Dermis microvascular lymphatic vessel endothelial cell (primary cell): ENCODE measurements at regions not wholly inside any gene's neighbourhood (a gene's known extent, or its start where the extent isn't known, plus 50 kb on each side); places are given as distances from the start of the nearest gene placed in this dataset.

ENCODE experiments used
- DNase-seq, 2 donors: peaks; one replicate each; pipeline versions ENCODE4 v3.0.0 to v3.0.0-alpha.2; 2010; ENCODE audit warnings: low read depth in 2 of 2

DNA sequence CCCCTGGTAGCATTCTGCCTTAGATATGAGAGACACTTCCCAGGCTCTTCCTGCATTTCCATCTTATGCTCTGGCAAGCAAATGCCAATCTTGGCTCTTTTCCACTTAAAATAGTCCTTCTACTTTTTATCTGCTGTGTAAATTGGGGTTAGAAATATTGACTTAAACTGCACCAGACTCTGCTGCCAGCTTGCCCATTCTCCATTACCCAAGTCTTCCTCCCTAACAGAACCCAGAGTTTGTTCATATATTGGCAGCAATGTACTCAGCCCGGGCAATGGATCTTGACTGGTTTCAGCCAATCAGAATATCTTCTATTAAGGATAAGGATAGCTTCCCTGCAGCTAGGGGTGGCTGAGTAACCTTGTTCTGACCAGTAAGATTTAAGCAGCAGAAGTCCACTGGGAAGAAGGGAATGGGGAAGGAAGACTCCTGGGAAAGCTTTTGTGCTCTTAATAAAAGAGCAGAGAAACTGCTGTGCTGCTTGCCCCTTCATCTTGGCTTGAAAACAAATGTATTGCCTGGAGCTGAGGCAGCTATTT lies 177.1 kb downstream of the KCNRG start:
- peak in 1 of 2 donors; percentile 6 for DNase-seq

DNA sequence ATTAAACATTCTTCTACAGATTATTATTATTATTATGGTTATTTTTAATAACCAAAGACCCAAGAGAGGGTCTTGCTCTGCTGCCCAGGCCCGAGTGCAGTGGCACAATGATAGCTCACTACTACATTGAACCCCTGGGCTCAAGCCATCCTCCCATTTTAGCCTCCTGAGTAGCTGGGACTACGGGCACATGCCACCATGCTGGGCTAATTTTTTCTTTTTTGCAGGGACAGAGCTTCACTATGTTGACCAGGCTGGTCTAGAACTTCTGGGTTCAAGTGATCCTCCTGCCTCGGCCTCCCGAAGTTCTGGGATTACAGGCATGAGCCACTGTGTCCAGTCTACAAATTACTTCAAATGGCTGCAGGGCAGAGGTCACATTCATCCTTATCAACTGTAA lies 179.8 kb downstream of the KCNRG start:
- no peak for DNase-seq

DNA sequence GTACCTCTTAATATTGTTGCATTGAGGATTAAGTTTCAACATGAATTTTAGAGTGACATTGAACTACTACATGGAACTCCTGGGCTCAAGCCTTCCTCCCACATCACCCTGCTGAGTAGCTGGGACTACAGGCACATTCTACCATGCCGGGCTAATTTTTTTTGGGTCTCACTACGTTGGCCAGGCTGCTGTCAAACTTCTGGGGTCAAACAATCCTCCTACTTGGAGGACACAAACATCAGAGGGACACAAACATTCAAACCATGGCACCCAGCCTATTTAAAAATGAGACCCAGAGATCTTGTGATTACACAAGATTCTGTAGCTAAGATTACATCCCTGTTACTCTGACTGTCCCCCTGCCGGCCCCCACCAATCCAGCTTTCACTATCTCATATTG lies 180.9 kb downstream of the KCNRG start:
- DNase-seq = no peak

DNA sequence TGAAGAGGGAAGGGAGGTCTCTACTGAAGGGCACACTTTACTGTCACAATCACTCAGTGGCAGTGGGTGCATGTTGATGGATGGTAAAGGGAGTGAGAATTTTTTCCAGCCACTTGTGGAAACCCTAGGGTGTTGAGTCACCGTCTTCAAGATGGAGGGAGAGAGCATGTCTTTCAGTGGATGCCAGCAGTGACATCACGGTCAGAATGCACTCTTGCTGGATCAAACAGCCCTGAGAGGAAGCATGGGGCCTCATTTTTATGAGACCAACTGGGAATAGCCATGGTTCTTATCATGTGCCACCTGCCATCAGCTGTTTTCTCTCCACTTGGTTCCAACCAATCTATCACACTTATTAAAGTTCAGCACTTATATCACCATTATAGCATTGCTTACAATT lies 182.5 kb downstream of the KCNRG start:
- DNase-seq = no peak

DNA sequence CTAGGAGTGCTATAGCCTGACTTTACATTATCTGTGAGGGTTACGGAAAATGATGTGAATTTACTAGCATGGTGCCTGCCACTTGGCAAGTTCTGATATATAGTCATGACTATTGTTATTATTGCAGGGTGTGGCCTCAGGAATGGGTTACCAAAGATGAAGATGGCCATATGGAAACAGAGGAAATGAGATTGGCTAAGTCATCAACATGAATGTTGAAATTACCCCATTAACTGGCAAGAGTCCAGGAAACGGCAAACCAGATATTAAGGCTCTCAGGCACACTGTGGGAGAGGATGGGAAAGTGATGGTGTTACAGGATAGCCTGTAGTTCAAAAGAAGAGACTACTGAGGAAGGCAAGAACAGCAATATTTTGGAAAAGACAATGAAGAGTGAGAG lies 183.3 kb downstream of the KCNRG start:
- DNase-seq = peak; percentile 56 to 67

GRCh38 chr13:50200569-50200968 lies 185.3 kb downstream of the KCNRG start:
- peak in 1 of 2 donors; percentile 3 for DNase-seq

GRCh38 chr13:50200988-50201387 lies 185.7 kb downstream of the KCNRG start:
- peak; percentile 11 to 54 for DNase-seq

- no peak for DNase-seq
Measured at GRCh38 chr13:50202485-50202884, 187.2 kb downstream of the KCNRG start.

- no peak for DNase-seq
Measured at GRCh38 chr13:50203256-50203941, 188.2 kb downstream of the KCNRG start.

DNA sequence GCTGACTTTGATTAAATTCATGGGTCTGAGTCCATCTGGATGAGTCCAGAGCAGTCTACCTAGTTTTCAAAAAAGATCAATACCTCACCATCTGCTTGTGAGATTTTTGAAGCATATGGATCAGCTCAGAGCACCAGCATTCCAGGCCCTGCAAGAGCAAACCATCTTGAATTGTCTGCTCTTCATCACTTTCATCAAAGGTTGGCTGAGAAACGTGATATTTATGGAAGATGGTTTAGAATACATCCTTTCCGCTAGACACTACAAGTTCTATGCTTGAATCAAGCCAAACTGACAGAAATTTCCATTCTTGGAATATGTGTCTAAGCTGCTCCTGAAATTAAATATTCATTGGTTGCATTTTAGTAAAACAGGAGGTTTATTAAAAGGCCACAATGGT lies 190.3 kb downstream of the KCNRG start:
- DNase-seq = no peak

GRCh38 chr13:50208826-50209335 lies 193.6 kb downstream of the KCNRG start:
- DNase-seq = peak in 1 of 2 donors; percentile 63

- no peak for DNase-seq
Measured at GRCh38 chr13:50209631-50210030, 194.4 kb downstream of the KCNRG start.

DNA sequence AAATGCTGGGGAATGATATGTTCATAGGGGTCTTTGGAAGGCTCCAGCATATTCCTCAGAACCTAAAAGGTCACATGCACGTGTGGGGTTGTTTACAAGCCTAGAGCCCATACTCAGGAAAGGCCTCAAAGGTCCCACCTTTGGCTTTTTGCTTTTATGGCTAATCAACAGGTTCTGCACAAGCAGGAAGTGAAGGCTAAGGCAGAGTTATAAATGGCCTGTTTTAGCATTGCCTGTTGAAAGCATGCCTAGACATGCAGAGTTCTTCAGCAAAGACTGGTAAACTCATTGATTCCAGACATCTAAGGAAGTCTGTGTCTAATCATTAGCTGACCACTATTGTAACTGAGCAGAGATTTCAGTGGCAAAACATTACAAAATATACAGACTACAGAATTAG lies 198.3 kb downstream of the KCNRG start:
- no peak for DNase-seq

- no peak for DNase-seq
Measured at GRCh38 chr13:50214514-50214913, 199.3 kb downstream of the KCNRG start.

- DNase-seq = no peak
Measured at GRCh38 chr13:50215399-50215798, 200.2 kb downstream of the KCNRG start.

DNA sequence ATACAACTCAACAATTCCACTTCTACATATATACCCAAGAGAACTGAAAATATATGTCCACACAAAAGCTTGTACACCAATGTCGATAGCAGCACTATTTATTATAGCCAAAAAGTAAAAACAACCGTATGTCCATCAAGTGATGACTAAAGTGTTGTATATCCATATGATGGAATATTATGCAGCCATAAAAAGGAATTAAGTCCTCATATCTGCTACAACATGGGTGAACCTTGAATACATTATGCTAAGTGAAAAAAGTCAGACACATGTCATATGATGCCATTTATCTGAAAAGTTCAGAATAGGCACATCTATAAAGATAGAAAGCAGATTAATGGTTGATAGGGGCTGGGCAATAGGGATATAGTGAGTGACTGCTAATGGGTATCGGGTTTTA lies 204.5 kb downstream of the KCNRG start:
- no peak for DNase-seq

GRCh38 chr13:50220938-50221337 lies 205.7 kb downstream of the KCNRG start:
- DNase-seq = no peak

DNA sequence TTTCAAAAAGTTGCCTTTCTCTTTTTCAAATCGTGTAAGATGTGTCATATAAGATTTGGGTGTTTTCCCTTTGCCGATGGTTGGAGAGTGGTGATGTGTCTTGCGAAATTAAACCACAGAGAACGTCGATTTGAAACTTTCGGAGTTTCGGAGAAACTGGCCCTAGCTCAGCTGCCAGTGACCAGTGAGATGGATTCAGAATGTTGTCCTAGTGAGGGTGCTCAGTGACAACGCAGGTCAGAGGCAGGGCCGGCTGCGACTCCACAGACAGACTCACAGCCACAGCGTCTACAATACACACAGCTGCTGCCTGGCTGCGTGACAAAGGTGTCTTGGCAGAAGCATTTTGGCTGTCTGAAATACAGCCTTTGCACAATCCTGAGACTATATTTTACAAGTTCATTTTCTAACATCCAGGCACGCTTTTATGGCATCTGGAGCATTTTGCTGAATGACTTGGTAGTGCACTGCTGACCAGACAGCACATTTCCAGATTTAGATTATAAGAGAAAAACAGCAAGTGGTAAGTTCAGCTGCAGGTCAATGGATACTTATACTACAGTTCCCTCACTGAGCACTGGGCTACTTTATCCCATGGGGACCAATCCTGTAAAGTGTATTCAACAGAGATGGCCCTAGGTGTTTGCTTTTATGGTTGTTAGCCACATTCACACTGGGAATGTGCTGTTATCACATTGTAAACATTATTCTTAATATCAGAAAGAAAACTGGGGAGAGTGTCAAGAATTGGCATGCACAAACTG lies 207.5 kb downstream of the KCNRG start:
- no peak for DNase-seq

DNA sequence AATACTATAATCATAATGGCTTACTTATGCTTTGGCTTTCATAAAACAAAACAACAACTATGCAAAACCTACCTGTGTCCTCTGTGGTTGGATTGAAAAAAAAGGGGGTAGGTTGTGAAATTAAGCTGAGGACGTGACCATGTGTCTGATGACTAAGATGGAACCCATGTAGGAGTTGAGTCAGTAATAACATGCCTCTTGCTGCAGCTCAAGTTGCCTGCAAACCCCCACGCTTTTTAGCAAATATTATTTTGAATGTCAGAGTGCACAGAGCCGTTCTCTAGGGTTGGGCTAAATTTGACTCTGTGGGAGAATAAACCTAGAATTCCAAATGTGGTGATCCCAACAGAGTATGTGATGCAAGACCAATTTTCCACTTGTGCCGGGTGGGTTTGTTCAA lies 209.3 kb downstream of the KCNRG start:
- DNase-seq = no peak

DNA sequence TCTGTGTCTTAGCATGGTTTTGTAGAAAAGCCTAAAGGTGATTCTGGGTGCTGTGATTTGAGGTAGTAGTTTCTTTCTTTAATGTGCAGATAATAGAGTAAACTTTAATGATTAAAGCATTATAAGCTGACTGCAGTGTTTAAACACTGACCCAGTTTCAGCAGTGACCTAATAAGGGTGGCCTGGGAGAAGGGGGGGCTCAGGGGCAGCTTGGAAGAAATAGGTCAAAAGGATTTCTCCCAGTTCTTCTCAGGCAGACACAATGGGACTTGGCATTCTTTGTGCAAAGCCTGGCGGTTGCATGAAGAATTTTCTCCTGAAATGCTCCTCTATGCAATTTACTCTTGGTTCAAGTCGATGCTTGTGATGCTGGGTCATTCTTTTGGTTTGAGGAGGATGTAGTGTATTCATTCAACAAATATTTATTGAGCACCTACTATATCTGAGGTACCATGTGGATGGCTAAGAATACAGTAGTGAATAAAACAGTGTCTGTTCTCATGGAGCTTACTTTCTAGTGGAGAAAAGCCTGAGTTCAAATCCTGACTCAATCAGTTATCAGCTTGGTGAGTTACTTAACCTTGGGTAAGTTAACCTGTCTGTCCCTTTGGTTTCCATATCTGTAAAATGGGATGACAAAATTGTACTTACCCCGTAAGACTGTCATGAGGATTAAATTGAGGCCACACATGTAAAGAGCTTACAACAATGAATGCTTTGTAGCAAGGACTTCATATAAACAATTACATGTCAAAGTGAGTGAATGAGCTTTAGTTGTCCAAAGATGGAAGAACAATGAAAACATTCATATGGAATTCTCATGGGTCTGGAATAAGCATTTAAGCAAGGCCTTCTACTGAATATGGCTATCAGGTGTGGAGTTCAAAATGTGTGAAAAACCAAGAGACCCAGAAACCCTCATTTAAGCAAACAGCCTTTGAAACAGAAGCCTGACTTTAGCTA lies 210.2 kb downstream of the KCNRG start:
- no peak for DNase-seq

DNA sequence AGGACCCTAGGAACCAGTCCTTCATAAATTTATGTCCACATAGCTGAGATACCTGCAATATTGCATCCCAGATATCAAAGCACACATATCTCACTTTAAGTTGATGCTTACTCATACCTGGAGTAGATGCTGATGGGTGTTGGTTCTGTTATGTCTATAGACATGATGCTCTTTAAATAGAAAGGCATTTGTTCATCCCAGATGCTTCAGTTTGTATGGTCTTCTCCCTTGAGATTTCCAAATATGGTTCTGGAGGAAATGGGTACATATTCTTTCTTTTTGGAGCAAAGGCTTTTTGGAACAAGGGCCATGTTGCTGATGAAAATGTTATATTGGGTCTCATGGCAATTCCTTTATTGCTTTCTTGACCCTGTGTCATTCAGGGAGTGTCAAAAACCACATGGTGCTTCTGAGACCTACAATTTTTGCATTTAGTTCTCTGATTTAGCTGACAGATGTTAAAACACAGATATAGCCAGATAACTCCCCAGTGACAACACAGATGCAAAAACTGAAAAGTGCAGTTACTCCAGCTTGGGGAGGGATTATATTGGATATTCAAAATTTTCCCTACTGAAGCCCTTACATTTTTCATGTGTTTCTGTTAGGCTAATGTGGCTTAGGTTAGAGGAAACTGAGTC lies 211.4 kb downstream of the KCNRG start:
- DNase-seq = no peak
